GM18909 (cell line): ENCODE measurements at regions not wholly inside any gene's neighbourhood (a gene's known extent, or its start where the extent isn't known, plus 50 kb on each side); places are given as distances from the start of the nearest gene placed in this dataset.
"Not testable (repeated sequence)": the region's sequence is repeated elsewhere in the genome, so short reads cannot be mapped to it uniquely, and the experiment has no call there.

Experiments used
- ATAC-seq: cut with Tn5 transposase; IDR thresholded peaks from one replicate; pipeline ENCODE4 v1.9.1; 2021; ENCODE audit warnings: mild to moderate bottlenecking; ENCODE audit not compliant: unreplicated experiment, poor library complexity

GRCh38 chr18:41113885-41114482 is 841.0 kb upstream of the PIK3C3 start:
- ATAC-seq = no peak

DNA sequence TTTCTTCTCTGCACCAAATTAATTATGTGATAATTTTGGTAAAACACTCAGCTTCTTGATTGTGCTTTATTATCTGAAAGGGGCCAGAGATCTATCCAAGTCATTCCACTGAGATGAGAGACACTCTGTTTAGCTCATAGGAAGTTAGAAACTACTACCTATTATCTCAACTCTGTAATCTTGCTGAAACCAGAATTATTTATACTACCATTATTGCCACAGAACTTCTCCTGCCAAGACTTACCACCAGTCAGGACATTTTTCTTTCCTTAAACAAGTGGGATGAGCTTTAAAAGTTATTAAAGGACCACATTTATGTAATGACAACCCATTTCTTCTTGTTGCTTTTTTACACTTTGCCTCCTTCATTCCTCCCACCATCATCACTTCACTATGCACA is 855.6 kb upstream of the PIK3C3 start:
- ATAC-seq = no peak

DNA sequence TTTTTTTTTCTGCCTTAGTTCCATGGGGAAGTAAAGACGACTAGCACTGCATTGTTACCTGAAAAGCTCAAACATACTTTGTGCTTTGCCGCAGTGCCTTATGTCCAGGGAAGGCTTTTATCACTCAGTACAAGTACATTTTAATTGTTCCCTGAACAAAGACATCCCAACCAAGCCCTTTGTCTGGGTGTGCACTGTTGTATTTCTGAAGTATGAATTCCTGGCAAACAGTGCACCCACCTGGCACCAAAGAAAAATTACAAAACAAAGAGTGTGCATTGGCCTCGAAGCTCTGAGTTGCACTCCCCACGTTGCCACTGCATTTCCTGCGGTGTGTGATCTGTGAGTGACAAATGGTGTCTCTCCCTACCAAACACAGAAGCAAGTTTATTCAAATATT is 858.5 kb upstream of the PIK3C3 start:
- ATAC-seq = no peak

DNA sequence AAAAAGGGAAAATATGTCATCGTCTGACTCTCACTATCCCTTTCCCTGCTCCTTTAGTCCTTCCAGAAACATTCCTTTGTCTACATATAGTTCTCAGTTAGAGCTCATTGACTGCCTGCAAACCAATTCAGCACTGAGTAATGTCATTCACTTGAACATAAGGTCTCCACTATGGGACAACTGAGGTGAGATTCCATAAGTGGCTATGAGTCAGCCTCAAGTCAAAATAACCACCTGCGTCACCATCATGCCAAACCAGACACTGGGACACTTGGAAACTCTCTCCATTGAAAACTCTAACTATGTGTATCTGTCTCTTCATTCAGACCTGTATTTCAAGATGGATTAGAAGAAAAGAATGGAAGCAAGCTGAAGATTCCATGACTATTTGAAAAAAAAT is 878.0 kb upstream of the PIK3C3 start:
- ATAC-seq = no peak

DNA sequence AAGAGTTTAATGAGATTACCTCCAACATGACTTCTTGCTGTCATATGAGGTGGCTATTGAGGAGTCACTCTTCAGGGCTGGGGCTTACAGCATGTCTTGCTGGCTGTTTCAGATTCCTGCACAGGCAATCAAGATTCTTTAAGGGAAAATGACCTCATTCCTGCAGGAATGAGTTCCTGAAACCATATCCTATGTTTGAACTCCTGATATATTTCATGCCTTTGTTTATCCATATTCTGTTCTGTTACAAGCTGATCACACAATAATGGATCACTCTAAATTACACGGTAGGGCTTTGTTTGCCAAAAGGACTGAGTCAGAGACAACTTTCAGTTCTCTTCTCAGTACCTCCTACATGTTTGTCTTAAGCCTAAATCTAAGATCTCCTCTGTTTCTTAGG is 879.8 kb upstream of the PIK3C3 start:
- no peak for ATAC-seq

GRCh38 chr18:41073372-41073954 is 881.6 kb upstream of the PIK3C3 start:
- no peak for ATAC-seq

- no peak for ATAC-seq
These were observed 882.1 kb upstream of the PIK3C3 start for GRCh38 chr18:41072946-41073345.

DNA sequence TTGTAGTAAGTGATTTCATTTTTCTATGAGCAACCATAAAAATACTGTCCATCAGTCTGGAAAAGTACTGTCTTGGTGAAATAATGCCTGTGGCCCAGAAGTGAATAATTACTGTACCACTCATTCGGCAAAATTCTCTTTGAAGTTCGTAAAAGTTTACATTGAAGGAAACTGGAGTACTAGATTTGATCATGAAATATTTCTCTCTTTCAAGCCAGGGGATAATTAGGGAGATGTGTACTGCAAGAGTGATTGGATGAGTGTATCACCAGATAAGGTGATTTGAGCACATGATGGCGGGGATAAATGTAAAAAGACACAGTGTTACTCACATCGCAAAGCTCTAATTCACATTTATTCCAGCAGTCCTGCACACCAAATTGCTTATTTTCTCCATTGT is 883.2 kb upstream of the PIK3C3 start:
- no peak for ATAC-seq

DNA sequence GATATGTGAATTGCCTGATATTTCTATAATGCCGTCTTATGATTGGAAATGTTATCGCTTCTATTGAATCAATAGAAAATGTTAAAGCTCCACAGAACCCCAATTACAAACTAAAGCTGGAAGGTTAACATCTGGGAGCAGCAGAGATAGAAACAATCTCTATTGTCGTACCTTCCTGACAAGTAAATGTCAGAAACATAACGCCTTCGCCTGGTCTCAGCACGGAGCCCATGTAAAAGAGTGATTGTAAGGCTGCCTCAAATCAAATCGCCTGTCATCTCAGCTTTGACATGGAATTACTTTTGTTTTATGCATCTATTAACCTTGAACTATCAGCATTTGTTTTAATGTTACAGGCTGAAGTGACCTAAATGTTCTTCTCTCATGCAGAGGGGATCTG is 885.9 kb upstream of the PIK3C3 start:
- ATAC-seq = no peak

- no peak for ATAC-seq
These were observed 890.1 kb upstream of the PIK3C3 start for GRCh38 chr18:41064916-41065315.

DNA sequence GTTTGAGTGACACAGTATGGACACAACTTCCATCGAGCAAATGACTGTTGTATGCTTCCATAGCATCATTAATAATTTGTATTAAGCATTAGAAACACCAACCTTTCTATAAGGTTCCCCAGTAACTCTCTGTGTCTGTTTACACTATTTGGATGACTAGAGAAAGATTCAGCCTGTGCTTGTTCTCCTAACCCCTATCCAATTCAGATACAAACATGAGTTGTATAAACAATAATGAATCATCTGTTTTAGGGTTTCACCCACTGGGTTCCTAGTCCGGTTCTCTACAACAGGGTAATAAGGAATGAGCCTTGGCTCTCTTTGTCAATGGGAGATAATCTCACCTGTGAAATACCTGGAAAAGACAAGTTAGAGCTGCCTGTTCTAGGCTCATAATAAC is 894.1 kb upstream of the PIK3C3 start:
- no peak for ATAC-seq

- no peak for ATAC-seq
These were observed 896.0 kb upstream of the PIK3C3 start for GRCh38 chr18:41059126-41059415.

DNA sequence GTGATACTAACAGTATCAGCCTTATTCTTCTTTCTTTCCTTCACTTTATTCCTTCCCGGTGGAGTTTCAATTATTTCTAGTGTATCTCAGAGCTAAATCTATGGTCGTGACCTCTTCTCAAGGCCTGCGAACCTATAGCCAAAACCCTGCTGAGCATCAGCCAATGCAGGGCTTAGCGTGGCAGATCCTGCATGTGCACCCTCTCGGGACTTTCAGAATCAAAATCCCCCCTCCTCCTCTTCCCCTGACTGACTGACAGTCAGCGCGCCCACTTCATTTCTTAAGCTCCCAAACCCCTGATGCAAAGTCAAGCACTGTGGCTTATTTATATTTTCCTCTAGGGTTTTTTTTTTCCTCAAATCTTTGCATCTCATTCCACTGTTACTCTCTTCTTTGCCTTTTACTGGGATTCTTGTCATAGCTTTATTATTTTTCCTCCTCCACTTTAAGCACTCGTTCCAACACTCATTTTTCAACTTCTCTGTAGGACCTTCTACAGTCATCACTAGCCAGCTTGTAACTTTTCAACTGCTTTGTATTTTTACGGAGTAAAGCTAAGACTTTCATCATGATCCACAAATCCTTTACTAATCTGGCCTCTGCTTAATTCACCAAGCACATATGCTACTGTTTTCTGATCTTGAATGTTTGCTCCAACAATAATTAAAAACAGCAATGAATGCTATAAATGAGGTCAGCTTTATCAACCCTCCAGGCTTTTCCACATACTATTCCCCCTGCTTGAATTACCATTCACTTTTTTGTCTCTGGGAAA is 896.5 kb upstream of the PIK3C3 start:
- no peak for ATAC-seq

DNA sequence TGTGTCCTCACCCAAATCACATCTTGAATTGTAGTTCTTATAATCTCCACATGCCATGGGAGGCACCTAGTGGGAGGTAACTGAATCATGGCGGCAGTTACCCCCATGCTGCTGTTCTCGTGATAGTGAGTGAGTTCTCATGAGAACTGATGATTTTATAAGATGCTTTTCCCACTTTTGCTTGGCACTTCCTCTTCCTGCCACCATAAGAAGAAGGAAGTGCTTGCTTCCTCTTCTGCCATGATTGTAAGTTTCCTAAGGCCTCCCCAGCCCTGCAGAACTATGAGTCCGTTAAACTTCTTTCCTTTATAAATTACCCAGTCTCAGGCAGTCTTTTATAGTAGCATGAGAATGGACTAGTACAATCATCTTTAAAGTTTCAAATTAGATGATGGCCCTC is 902.4 kb upstream of the PIK3C3 start:
- ATAC-seq = no peak

DNA sequence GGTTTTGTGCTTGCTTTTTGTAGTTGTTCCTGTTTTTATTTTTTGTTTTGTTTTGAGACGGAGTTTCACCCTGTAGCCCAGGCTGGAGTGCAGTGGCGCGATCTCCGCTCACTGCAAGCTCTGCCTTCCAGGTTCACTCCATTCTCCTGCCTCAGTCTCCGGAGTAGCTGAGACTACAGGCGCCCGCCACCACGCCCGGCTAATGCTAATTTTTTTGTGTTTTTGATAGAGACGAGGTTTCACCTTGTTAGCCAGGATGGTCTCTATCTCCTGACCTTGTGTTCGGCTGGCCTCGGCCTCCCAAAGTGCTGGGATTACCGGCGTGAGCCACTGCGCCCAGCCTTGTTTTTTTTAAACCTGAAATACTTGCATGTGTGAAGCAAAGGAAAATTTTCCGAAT is 908.8 kb upstream of the PIK3C3 start:
- not testable (repeated sequence) for ATAC-seq

DNA sequence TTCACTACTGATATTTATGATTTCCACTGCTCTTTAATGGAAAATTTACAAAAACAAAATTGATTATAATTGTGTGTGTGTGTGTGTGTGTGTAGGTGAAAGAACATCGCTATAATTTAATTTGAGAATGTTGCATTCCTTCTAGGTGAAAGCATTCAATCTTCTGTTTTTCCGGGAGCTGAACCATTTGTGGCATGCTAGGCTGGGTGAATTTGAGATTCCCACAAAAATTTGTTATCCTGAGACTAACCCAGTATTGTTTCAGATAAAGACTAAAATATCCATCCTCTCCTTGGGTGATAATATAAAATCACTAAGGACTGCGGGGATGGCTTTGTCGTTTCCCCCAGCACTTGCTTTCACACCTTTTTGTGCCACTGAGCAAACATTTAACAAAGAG is 911.2 kb upstream of the PIK3C3 start:
- no peak for ATAC-seq

GRCh38 chr18:41042866-41043265 is 912.2 kb upstream of the PIK3C3 start:
- ATAC-seq = no peak

DNA sequence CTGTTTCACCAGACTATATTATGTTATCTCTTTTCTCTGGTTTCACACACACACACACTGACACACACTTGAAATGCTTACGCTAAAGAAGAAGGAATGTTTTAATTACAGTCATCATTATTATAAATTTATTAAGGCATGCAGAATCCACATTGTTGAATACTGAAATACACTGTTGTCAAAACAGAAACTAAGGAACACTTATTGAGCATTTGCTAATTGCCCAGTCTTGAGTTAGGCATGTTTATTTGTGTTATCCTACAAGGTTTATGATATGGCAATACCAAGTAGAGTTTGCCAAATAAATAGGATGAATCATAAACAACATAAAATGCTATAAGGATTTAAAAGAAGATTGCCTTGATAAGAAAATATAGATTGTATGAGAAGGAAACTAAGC is 917.0 kb upstream of the PIK3C3 start:
- ATAC-seq = no peak

- ATAC-seq = no peak
These were observed 918.7 kb upstream of the PIK3C3 start for GRCh38 chr18:41036346-41036745.

- no peak for ATAC-seq
These were observed 920.6 kb upstream of the PIK3C3 start for GRCh38 chr18:41034413-41034812.

DNA sequence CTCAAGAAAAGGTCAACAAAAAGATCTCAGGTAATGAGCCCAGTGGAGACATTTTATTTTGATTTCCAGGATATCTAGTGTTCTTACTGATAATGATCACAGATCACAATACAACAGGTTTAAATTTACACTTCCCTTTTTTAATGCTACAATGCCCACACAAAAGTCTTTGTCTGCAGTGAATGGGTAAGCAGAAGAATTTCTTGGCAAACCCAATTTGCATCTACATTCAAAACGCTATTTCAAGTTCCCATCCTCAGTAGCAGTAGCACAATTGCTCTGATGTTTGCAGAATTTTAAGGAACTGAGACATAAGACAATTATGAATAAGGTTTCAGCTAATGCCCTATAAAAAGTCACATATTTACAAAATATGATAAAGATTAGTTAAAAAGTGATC is 929.4 kb upstream of the PIK3C3 start:
- ATAC-seq = no peak

- no peak for ATAC-seq
These were observed 930.2 kb upstream of the PIK3C3 start for GRCh38 chr18:41024792-41025191.
